GM21825 (cell line): ENCODE measurements at regions not wholly inside any gene's neighbourhood (a gene's known extent, or its start where the extent isn't known, plus 50 kb on each side); places are given as distances from the start of the nearest gene placed in this dataset.
"Not testable (repeated sequence)": the region's sequence is repeated elsewhere in the genome, so short reads cannot be mapped to it uniquely, and the experiment has no call there.

Source experiments
- ATAC-seq: cut with Tn5 transposase; IDR thresholded peaks from one replicate; pipeline ENCODE4 v1.9.1; 2021; ENCODE audit warnings: mild to moderate bottlenecking, moderate library complexity; ENCODE audit not compliant: unreplicated experiment

DNA sequence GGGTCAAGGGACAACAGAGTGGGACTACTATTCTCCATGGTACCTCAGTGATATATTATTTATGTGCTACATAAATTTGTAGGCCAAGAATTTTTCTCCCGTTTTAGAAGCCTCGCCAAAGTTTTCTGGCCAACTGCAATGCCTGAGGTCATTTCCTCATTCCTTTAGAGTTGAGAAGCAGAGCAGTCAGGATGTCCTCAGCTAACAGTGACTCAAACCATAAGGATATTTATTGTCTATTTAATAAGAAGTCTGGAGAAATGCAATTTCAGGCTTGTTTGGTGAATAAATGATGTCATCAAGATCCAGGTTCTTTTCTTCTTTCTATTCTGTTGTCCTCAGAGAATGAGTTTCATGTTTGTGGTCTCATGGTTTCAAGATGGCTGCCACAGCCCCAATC lies 91.0 kb downstream of the ADCYAP1 start:
- no peak for ATAC-seq

DNA sequence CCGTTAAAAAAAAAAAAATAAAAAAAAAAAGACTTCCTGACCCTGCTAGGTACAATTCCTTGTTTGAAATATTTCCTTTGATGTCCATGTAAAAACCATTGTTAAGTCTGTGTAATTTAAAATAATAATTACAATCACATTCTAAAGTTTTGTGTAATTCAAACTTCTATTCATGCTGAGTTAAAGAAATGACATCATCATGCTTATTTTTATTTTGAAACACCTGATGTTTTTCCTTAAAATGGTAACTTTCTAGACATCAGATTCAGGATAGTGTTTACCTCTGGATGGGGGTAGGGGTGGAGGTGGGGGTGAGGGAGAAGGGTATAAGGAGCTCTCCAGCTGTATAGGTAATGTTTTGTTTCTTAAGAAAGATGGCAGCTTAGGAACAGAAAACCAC lies 92.8 kb downstream of the ADCYAP1 start:
- ATAC-seq: no peak

DNA sequence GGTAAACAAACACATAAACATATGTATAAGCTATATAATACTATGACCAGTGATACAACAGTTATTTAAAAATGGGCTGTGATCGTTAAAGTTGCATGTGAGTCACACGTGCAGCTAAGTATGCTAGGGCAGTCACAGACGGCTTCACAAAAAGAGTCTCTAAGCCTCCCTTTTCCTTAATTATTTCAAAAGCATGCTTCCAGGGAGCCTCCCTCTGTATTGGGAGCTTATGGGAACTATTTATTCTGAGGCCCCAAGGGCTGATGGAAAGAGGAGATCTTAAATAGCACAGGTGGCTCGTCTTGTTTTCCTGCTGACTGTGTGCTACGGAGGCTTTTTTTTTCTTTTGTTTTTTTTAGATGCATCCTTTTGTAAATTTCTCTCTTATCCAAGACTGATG lies 94.3 kb downstream of the ADCYAP1 start:
- no peak for ATAC-seq

DNA sequence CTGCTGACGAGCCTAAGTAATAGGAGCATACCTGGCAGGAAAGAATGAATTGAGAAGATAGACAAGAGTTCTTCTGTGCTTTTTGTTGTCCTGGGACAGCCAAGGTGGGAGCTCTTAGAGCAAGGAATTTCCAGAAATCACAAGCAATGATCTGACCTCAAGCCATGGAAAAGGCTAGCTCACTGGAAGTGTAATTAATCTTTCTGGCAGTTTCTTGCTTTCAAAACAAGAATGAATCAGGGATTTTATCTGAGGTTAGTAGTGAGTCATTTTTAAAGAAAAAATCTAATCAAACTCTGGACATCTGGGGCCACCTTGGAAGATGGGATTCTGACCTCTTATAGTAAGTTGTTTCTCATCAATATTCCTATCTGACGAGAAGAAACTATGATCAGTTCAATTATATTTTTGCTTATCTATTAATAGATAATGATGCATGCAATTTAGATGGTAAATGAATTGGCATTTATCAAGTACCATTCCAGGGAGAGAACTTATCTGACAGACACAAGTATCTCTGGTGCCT lies 98.0 kb downstream of the ADCYAP1 start:
- no peak for ATAC-seq

DNA sequence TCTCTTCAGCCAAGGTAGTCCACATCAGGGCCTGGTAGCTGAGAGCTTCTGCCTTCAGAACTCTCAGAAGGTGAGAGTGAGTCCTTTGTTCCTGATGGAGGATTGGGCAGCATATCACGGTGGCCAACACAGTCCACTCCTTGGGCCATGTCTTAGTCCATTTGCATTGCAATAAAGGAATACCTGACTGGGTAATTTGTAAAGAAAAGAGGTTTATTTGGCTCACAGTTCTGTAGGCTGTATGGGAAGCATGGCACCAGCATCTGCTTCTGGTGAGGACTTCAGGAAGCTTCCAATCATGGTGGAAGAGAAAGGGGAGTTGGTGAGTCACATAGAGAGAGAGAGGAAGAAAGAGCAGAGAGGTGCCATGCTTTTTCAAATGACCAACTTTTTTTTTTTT lies 98.8 kb downstream of the ADCYAP1 start:
- no peak for ATAC-seq

DNA sequence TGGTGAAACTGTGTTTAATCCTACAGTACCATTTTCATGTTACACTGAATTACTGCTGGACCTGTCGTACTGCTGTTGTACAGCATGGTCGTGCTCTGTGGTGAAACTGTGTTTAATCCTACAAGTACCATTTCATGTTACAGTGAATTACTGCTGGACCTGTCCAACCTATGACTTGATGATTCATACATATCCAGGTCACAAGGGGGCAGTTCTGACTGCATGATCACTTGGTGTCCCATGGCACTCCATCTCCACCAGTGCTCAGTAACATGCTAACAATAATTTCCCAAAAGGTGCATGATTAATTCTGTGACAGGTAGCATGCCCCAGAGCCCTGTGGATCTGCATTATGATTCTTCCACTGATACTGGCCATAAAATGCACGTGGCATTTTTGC lies 101.6 kb downstream of the ADCYAP1 start:
- no peak for ATAC-seq

DNA sequence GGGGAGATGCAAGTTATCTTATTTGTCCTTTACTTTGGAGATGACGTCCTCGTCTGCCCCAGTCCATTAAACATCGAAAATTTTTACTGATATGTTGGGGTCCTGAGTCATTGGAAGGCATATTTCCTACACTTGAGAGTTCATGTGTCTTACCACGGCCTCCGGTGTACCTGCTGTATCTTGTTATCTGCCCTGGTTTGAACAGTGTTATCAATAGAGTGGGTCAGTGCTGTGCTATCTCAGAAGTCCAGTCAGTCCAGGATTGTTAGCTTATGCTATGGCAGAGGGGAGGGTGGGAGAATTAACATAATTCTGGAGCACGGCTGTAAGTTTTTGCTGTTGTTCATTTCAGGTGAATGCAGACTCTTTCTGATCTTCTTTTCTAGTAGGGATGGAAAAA lies 102.3 kb downstream of the ADCYAP1 start:
- ATAC-seq: no peak

DNA sequence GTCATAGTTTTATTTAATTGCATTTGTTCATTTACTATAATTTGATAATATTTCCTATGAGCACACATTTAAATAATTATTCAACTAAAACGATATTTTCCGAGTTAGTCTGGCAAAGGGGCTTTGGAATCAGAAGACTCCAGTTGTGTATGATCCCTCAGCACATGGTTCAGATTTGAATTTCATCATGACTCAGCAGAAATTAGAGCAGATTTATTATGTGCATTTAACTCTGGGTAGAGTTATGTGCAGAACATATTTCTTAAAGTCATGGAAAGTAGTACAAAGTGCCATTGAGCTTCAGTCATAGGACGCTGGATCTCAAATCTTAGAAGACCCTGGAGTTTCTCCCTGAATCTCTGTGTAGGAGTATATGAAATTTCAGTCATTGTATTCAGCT lies 106.7 kb downstream of the ADCYAP1 start:
- ATAC-seq: no peak

DNA sequence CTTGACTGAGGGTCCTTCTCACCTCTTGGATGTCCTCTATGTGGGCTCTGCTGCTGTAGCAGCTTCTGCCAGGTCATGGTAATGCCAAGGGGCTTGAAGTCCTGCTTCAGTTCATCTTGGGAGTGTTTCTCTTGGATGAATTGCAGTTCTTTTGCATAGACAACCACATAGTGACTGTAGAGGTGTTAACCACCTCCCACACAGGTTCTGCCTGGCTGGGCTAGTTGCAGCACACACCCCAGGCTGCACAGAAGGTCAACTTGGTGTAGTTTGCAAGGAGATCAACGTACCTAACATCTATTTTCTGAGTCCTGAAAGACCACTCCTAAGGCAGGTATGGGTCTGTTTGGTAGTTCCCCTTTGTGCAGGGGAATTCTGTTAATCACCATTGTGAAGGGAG lies 108.1 kb downstream of the ADCYAP1 start:
- no peak for ATAC-seq

DNA sequence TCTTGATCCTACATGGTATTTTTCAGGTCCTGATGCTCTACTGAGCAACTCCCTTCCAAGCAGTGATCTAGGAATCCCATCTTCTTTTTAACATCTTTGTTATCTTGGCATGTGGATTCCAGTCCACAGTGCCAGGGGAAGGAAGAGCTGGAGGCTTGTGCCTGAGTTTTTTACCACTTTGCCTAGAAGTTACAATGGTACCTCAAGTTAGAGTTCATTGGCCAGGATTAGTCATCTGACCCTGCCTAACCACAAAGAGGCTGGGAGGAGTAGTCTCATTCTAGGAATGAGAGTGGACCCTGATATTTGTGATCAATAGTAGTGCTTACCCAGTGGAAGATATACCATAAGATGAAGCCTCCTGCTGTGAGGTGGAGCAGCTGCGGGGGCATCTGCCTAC lies 109.3 kb downstream of the ADCYAP1 start:
- ATAC-seq: no peak

DNA sequence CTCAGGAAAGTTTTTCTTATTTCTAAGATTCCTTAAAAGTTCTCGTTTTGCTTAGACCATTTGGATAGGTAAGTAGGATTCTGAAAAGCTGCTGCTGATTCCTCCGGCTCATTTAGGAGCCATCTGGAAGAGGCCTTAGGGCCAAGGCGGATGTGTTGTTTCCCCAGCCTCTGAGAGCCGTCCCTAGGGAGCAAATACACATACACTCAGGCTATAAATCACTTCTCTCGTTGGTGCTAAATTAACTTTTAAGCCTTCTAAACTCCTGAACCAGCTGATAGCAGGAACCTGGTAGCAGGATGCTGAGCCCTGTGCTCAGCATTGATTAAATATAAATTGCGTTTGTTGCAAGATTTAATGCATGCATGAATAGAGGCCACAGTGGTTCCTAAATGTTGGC lies 109.8 kb downstream of the ADCYAP1 start:
- ATAC-seq: no peak

DNA sequence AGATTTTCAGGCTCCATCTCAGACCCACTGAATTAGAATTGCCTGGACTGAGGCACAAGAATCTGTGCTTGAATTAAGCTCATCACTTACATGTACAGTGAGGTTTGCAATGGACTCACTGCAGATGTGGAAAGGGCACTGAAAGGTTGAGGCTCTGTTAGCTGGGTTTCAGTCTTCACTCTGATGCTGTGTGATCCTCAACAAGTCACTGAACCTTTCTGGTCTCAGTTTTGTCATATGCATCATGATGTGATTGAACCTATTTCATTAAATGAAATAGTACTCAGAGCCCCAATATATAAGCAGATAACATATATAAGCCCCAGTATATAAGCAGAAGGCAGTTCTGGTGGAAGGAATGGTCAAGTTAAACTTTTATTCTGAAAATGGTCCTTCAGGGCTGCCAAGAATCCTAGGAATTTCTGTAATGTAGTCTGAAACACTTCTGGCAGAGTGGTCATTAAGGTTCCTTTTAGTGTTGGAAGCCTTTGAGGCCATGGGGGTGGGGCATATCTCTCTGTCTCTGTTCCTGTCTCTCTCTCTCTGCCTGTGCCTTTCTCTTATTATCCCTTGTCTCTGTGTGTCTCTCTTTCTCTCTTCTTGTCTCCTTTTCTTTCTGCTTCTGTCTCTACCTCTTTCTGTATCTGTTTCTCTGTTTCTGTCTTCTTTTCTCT lies 110.4 kb downstream of the ADCYAP1 start:
- no peak for ATAC-seq

DNA sequence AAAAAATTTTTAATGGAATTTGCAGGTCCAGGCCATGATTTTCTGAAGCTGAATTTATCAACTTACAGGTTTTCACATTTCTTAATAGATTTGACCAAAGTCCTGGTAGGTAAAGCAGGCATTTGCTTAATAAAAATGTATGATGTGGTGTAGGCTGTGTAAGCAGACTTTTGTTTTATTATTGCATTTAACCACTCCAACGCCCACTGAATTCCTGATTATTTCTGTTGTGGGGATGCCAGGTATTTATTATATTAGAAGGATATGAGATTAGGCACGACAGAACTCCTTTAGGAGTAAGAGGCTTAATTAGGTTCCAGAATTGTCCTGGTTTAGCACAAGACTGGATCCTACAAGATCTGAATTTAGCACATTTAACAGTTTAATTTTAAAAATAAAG lies 111.1 kb downstream of the ADCYAP1 start:
- ATAC-seq: no peak

DNA sequence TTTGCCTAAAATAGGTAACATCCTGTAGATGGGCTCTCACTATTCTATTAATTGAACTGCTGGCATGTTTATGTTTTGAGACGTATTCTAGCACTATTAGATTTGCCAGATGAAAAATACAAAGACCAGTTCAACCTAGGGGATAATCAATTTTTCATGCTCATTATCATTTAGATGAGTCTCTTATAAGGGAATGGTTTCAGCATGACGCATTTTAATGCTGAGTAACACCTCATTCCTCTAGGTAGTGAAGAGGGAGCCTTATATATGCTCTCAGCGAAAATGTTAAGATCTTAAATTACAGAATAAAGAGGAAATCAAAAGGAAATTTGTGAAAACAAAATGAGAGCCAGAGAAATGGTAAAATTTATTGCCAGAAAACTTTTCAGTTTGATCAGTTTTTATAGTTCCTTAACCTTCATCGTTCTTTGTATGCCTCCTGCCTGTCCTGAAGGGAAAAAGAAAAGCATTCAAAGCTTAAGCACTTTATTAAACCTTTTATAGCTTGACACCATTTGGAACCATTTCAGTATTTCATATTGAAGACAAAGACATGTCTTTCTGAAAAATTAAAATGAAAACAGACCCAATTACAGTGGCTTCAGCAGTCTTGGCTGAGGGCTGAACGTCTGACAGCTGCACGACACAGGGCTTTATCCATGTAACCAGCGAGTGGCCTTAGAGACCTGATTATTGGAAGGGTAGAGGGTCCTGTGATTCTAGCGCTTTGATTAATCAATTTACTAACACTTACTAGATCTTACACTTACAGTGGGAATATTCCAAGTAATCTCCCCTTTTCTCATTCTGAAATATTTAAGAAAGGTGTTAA lies 112.8 kb downstream of the ADCYAP1 start:
- no peak for ATAC-seq

DNA sequence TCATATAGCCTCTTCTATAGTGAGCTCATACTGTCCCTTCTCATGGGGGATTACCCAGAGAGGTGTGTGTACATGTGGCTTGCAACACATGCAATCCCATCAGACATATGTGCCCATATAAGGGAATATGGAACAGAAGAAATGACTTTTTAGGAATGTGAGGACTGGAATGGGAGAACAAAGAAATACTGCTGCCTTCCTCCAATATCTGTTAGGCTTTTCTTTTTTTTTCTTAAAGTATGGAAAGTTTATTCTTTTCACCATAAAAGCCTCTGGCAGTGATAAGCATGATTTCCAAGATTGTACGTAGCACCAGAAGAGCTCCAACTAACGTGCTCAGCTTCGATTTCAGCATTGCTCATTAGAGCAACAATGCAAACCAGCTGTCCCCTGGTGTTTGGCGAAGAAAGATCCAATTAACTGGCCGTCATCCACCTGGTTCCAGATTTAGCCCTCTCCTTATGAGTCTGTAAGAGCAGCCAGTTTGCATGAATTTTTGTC lies 113.6 kb downstream of the ADCYAP1 start:
- ATAC-seq: no peak

DNA sequence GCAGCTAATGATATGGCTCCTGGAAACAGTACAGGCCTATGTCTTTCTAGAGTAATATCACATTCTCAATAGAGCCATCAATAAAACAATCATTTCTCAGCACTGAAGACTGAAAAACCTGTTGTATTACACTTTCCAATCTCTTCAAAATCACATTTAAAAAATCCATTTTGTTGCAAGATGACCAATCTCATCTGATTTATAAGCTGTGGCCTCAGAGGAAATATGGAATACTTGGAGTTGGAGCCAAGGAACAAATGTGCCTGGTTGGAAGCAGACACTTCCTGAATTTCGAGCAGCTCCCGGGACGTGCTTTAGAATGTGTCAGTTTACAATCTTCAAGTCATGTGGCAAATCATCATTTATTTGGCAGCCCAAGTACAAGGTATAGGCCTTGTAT lies 114.5 kb downstream of the ADCYAP1 start:
- ATAC-seq: no peak

DNA sequence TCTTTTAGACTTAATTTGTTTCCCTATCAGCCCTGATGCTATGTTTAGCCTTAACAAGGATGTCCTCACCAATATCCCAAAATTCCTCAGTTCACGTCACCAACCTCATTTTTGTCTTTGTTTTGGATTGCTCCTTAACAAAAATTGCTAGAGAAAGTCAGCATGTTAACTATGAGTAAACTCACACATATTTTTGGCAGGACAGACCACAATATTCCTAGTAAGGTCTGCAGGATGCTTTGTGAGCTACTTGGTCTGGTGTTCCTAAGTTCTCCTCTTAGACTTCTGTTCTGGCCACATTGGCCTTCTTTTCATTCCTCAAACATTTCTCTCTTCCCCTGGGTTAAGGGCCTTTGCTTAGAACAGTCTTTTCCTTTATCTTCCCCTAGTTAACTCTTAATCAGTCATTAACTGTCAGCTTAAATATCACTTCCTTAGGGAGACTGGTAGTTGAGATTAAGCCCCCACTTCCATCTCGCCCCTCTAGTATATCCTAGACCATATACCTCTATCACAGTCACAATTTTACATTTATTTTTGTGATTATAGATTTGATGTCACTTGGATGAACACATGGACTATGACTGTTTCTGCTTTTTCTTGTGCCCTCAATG lies 116.2 kb downstream of the ADCYAP1 start:
- no peak for ATAC-seq

DNA sequence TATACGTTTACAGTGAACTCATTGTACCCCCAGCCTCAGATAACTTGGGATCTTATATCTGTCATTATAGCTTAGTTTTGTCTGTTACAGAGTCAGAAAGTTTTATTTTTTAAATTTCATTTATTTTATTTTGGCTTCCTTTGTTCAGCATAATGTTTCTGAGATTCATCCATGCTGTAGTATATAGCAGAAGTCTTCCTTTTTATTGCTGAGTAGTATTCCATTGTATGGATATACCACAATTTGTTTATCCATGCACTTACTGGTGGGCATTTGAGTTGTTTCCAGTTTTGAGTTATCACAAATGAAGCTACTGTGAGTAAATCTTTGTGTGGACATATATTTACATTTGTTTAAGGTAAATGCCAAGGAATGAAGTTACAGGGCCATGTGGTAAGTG lies 122.3 kb downstream of the ADCYAP1 start:
- no peak for ATAC-seq

DNA sequence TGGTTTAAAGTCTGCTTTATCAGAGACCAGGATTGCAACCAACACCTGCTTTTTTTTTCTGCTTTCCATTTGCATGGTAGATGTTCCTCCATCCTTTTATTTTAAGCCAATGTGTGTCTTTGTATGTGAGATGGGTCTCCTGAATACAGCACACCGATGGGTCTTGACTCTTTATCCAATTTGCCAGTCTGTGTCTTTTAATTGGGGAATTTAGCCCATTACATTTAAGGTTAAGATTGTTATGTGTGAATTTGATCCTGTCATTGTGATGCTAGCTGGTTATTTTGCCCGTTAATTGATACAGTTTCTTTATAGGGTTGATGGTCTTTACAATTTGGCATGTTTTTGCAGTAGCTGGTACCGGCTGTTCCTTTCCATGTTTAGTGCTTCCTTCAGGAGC lies 128.4 kb downstream of the ADCYAP1 start:
- ATAC-seq: not testable (repeated sequence)

DNA sequence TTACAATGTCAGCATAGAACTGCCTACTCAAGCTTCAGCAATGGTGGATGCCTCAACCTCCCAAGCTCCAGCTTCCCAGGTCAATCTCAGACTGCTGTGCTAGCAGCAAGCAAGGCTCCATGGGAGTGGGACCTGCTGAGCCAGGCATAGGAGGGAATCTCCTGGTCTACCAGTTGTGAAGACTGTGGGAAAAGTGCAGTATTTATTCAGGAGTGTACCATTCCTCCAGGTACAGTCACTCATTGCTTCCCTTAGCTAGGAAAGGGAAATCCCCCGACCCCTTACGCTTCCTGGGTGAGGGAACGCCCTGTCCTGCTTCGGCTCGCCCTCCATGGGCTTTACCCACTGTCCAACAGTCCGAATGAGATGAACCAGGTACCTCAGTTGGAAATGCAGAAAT lies 130.3 kb downstream of the ADCYAP1 start:
- ATAC-seq: no peak

DNA sequence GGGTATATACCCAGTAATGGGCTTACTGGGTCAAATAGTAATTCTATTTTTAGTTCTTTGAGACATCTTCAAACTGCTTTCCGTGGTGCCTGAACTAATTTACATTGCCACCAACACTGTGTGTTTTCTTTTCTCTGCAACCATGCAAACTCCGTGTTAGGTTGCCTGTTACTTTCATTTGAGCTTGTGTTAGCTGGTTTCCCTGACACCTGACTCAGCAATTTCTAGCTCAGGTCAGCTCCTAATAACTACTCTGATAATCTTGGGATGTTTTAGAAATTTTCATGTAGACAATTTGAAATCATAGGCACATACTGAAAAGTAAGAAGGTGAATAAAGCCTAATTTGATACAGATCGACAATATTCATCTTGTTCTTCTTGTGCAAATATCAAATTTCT lies 132.3 kb downstream of the ADCYAP1 start:
- no peak for ATAC-seq

DNA sequence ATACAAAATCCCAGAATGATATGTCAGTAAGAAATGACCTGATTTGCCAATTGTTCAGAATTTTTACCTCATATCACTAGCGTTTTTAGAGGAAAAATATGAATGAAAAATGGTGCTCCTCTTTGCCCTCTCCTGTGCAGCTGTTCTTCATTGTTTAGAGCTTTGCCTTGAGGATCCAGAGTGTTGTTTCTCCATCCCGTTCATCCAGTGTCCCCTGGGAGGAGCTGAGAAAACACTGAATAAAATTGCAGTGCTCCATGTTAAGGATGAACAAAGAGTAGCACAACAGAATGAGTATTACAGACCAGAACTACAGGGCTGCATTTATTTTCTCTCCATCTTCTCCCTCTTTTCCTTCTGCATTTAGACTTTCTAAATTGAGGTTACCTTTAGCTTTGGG lies 133.1 kb downstream of the ADCYAP1 start:
- no peak for ATAC-seq
